HEK293 (cell line): ENCODE measurements at regions not wholly inside any gene's neighbourhood (a gene's known extent, or its start where the extent isn't known, plus 50 kb on each side); places are given as distances from the start of the nearest gene placed in this dataset.

Experiments used
- CTCF ChIP-seq: fragments of 450-650 bp; formaldehyde crosslinking; IDR thresholded peaks from 2 replicates; pipeline ENCODE4 v1.5.1; 2016; ENCODE audit warnings: missing biosample characterization, missing genetic modification characterization
- KLF10 ChIP-seq: fragments of 450-650 bp; IDR thresholded peaks from 2 replicates; pipeline ENCODE4 v1.5.1; 2018; ENCODE audit warnings: missing biosample characterization, mild to moderate bottlenecking, missing genetic modification characterization
- SP3 ChIP-seq: fragments of 450-650 bp; formaldehyde crosslinking; IDR thresholded peaks from 2 replicates; pipeline ENCODE4 v1.5.1; 2016; ENCODE audit warnings: missing biosample characterization, missing genetic modification characterization
- ZNF146 ChIP-seq: fragments of 450-650 bp; formaldehyde crosslinking; IDR thresholded peaks from 2 replicates; pipeline ENCODE4 v1.5.1; 2016; ENCODE audit warnings: missing biosample characterization, missing genetic modification characterization
- ZNF221 ChIP-seq: fragments of 450-650 bp; formaldehyde crosslinking; IDR thresholded peaks from 2 replicates; pipeline ENCODE4 v1.5.1; 2017; ENCODE audit warnings: missing biosample characterization, missing genetic modification characterization, borderline replicate concordance
- ZNF670 ChIP-seq: fragments of 450-650 bp; formaldehyde crosslinking; IDR thresholded peaks from 2 replicates; pipeline ENCODE4 v1.5.1; 2016; ENCODE audit warnings: missing biosample characterization, missing genetic modification characterization, low read depth
- ZNF837 ChIP-seq: fragments of 450-650 bp; formaldehyde crosslinking; IDR thresholded peaks from 2 replicates; pipeline ENCODE4 v1.5.1; 2016; ENCODE audit warnings: missing biosample characterization, missing genetic modification characterization
- TF ChIP-seq, protein P1 (sequence below): IDR thresholded peaks from 2 replicates; pipeline ENCODE4 v1.6.1; 2011; ENCODE audit warnings: mild to moderate bottlenecking, low read depth, low read length, borderline replicate concordance

- TF ChIP-seq ZNF837 (no peak), CTCF (no peak), SP3 (no peak), KLF10 (tag by site-specific recombination) (no peak), ZNF221 (tag by site-specific recombination) (no peak), ZNF670 (tag by site-specific recombination) (no peak), ZNF146 (tag by site-specific recombination) (no peak)
- TF ChIP-seq, protein P1, sequence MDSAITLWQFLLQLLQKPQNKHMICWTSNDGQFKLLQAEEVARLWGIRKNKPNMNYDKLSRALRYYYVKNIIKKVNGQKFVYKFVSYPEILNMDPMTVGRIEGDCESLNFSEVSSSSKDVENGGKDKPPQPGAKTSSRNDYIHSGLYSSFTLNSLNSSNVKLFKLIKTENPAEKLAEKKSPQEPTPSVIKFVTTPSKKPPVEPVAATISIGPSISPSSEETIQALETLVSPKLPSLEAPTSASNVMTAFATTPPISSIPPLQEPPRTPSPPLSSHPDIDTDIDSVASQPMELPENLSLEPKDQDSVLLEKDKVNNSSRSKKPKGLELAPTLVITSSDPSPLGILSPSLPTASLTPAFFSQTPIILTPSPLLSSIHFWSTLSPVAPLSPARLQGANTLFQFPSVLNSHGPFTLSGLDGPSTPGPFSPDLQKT = no peak
These were observed 184.7 kb upstream of the DCN start for GRCh38 chr12:91367234-91367849.
